SKM-1 treated with dmso at 0.1 percent for 144 hours (cell line): ENCODE measurements at regions not wholly inside any gene's neighbourhood (a gene's known extent, or its start where the extent isn't known, plus 50 kb on each side); places are given as distances from the start of the nearest gene placed in this dataset.
"Not testable (repeated sequence)": the region's sequence is repeated elsewhere in the genome, so short reads cannot be mapped to it uniquely, and the experiment has no call there.

Experiments used
- DNase-seq: peaks from one replicate; lab custom pipeline; 2025; ENCODE audit not compliant: unreplicated experiment; lab: John Stamatoyannopoulos, UW

GRCh38 chr12:83642205-83642604 lies 955.5 kb downstream of the TMTC2 start:
- DNase-seq = no peak

- no peak for DNase-seq
These were observed 955.1 kb downstream of the TMTC2 start for GRCh38 chr12:83641789-83642188.

- DNase-seq = no peak
These were observed 948.1 kb downstream of the TMTC2 start for GRCh38 chr12:83634726-83635267.

- no peak for DNase-seq
These were observed 943.8 kb downstream of the TMTC2 start for GRCh38 chr12:83630526-83630925.

- no peak for DNase-seq
These were observed 943.2 kb downstream of the TMTC2 start for GRCh38 chr12:83629931-83630330.

- no peak for DNase-seq
These were observed 935.5 kb downstream of the TMTC2 start for GRCh38 chr12:83622205-83622604.

- no peak for DNase-seq
These were observed 933.3 kb downstream of the TMTC2 start for GRCh38 chr12:83619973-83620372.

GRCh38 chr12:83615152-83615551 lies 928.4 kb downstream of the TMTC2 start:
- DNase-seq = no peak

- no peak for DNase-seq
These were observed 926.9 kb downstream of the TMTC2 start for GRCh38 chr12:83613586-83614110.

- no peak for DNase-seq
These were observed 916.4 kb downstream of the TMTC2 start for GRCh38 chr12:83603106-83603505.

GRCh38 chr12:83575326-83575725 lies 888.6 kb downstream of the TMTC2 start:
- DNase-seq = no peak

GRCh38 chr12:83574142-83574541 lies 887.4 kb downstream of the TMTC2 start:
- no peak for DNase-seq

- DNase-seq = no peak
These were observed 887.0 kb downstream of the TMTC2 start for GRCh38 chr12:83573671-83574070.

GRCh38 chr12:83559650-83560049 lies 872.9 kb downstream of the TMTC2 start:
- no peak for DNase-seq

- not testable (repeated sequence) for DNase-seq
These were observed 869.3 kb downstream of the TMTC2 start for GRCh38 chr12:83556040-83556439.

GRCh38 chr12:83541446-83541845 lies 854.7 kb downstream of the TMTC2 start:
- DNase-seq = no peak

- DNase-seq = no peak
These were observed 851.8 kb downstream of the TMTC2 start for GRCh38 chr12:83538361-83538965.

GRCh38 chr12:83537428-83538053 lies 850.8 kb downstream of the TMTC2 start:
- no peak for DNase-seq

GRCh38 chr12:83536496-83536895 lies 849.8 kb downstream of the TMTC2 start:
- no peak for DNase-seq

GRCh38 chr12:83528571-83528970 lies 841.9 kb downstream of the TMTC2 start:
- DNase-seq = no peak

GRCh38 chr12:83527810-83528209 lies 841.1 kb downstream of the TMTC2 start:
- no peak for DNase-seq

- no peak for DNase-seq
These were observed 828.8 kb downstream of the TMTC2 start for GRCh38 chr12:83515306-83516026.
